ENCODE measurements at regions not wholly inside any gene's neighbourhood (a gene's known extent, or its start where the extent isn't known, plus 50 kb on each side); places are given as distances from the start of the nearest gene placed in this dataset.
"Not testable (repeated sequence)": the region's sequence is repeated elsewhere in the genome, so short reads cannot be mapped to it uniquely, and the experiment has no call there.

DNA sequence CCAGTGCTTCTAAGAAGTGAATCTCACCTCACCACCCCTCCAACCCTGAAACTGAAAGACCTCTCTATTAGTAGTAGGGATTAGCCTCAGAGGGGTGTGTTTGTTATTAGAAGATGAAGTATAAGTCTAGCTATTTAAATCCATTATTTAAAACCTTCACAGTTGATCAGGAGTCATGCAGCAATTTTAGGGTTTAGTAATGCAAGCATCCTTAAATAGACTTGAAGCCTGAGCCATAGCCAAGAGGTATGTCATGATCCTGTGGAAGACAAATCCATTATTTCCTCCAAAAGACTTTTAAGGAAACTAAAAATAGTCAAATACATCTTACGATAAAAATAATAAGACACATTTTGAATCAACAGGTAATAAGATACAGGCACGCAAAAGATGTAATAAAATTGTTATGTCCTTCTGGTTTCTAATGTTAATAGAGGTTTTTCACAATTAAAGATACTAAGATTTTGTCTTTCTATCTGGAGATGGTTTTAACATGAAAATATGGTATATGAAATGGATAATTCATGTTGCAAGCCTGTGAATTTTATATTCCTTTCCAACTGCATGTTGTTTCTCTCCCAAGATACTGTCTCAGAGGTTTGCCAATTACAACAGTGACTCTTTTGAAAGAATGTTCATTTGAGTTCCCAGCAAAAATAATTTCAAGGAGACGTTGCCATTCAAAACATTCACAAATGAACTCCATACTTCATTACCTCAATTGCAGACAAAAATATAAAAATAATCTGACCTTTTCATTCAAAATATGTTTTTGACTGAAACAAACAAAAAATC is 68.0 kb downstream of the LUZP4 start:
- DNase-seq (ENCODE audit: low read depth, low spot score) = no peak

- DNase-seq (ENCODE audit: low read depth, low spot score) = not testable (repeated sequence)
Measured at GRCh38 chrX:115359508-115359907, 70.0 kb downstream of the LUZP4 start.

DNA sequence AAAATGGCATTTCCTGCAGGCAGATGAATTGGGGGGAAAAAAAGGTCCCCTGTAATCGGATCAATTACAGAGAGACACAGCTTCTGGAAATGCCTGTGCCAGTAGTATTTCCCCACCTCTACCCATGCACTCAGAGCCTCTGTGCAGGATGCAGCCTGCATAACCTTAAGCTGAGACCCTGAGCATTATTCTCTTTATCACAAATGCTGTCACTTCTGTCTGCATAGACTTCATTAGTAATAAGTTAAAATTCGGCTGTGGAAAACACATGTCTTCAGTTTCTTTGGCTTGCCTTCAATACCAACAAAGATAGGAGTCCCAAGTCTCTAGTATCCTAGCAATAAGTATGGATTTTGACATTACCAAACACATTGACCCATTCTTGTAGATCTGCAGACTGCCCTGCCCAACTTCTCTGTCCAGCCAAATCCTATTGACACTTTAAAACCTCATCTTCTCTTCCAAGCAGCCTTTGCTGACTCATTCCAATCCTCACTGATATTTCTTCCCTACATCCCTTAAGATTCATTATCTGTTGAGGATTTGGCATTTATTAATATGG is 70.8 kb downstream of the LUZP4 start:
- DNase-seq (ENCODE audit: low read depth, low spot score) = no peak

DNA sequence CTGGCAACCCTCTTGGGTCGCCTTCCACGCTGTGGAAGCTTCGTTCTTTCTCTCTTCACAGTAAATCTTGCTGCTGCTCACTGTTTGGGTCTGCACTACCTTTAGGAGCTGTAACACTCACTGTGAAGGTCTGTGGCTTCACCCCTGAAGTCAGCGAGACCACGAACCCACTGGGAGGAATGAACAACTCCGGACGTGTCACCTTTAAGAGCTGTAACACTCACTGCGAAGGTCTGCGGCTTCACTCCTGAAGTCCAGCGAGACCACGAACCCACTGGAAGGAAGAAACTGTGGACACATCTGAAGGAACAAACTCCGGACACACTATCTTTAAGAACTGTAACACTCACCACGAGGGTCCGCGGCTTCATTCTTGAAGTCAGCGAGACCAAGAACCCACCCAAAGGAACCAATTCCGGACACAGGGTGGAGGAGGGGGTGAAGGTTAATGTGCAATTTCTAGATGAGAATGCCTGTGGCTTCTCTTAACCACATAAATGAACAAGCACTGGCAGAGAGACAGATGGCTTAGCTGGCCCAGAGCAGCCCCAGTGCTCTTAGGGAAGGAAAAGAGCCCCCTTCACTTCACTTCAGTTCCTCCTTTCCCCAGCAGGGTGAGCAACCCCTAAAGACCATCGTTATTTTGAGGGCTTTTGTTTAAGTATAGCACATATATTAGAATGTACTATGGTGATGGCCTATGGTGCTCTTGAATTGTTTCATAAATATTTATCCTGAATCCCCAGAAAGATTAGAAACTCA is 73.0 kb downstream of the LUZP4 start:
- DNase-seq (ENCODE audit: low read depth, low spot score) = no peak

DNA sequence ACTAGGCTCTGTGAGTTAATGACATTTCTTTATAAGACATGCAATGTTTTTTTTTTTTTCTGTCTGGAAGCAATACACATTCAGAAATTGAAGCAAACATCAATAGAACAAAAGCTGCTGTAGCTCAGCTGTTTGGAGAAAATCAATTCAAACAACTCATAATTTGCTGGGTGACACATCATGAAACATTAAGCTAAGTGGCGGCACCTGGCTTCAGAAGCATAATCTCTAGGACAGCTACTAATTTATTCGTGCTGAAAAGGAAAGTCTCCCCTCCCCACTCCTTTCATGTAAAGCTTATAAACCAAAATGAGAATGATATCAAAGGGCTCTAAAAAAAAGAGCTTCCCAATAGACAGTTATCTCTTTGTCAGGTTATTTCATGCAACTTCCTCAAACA is 73.9 kb downstream of the LUZP4 start:
- DNase-seq (ENCODE audit: low read depth, low spot score) = no peak

DNA sequence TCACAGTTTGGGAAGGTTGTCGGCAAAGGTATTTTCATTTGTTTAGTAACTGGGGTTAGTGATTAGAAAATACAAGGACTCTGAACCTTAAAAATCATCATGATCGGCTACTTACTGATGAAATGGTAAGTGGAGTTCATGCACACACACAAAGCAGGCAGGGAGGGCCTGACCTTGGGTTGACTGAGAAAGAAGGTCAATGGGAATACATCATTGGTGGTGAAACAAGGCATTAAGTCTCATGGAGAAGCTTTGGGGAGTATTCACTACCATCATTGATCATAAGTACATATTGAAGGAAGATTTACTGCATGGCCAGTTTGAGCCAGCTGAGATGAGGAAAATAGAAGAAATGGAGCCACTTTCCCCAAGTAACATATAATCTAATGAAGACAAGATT is 74.4 kb downstream of the LUZP4 start:
- no peak for DNase-seq (ENCODE audit: low read depth, low spot score)

DNA sequence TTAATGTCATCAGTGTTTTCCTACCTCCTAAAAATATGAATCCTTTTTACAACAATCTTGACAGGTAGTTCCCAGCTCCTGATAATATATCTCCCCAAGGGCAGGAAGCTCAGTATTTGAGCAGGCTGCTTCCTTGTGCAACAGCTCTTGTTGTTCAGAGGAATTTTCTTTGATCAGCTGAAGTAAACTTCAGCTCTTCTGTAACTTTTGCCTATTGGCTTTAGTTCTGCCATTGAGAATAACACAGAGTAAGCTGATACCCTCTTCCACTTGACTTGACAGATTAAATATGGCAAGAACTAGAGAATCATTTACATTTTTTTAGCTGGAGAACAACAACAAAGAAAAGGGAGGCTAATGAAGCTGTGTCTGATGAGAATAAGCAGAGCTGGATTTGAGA is 75.2 kb downstream of the LUZP4 start:
- no peak for DNase-seq (ENCODE audit: low read depth, low spot score)

DNA sequence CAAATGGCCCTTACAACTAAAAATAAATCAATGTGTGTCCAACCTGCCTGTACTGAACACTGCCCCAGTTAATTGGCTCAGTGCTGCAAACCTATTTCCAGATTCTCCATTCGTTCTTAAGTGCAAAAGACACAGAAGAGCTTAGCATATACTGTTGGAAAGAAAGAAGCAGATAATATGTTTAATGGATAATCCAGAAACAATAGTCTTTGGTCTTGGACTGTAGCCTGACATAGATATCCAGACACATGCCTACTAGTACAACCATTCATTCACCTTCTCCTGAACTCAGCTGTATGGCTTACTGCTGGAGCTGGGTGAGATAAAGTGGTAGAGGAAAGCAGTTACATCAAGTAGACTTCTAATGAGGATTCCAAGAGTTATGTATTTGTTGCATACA is 77.0 kb downstream of the LUZP4 start:
- DNase-seq (ENCODE audit: low read depth, low spot score) = no peak

DNA sequence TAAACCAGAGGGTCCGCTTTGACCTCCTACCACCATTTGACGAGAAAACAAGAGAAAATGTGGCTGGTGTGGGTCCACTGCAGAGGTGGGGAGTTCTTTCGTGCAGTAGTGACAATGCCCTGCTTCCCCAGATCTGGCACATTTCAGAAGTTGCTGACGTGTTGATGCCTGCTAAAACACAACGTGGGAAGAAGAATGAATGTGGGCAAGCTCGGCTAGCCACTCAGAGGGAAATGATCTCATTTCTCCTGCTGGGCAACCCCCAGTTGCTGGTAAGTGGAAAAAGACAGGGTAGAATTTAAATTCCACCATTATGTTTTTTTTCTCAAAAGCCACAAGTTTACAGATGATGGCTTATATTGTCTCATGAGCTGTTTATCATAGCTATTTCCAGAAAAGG is 77.9 kb downstream of the LUZP4 start:
- DNase-seq (ENCODE audit: low read depth, low spot score) = peak; percentile 33

GRCh38 chrX:115367951-115368350 is 78.4 kb downstream of the LUZP4 start:
- DNase-seq (ENCODE audit: low read depth, low spot score) = no peak

DNA sequence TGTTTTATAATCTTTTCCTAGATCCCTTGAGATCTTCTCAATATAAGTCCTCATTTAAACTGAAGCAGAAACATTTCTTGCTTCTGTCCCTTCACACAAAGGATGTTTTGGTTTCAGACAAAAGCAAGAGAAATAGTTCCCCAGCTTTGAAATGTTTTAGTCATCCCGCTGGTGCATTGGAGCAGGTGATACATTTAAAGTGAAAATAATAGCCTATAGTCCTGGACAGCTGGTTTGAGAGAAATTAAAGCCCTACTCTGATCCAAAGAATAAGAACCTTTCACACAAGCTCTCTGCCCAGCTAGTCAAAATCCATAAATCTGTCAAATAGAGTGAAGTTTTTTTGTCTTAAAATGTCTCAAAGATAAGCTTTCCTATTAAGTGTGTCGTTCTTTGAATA is 79.4 kb downstream of the LUZP4 start:
- no peak for DNase-seq (ENCODE audit: low read depth, low spot score)

- peak; percentile 12 for DNase-seq (ENCODE audit: low read depth, low spot score)
Measured at GRCh38 chrX:115372152-115372551, 82.6 kb downstream of the LUZP4 start.

DNA sequence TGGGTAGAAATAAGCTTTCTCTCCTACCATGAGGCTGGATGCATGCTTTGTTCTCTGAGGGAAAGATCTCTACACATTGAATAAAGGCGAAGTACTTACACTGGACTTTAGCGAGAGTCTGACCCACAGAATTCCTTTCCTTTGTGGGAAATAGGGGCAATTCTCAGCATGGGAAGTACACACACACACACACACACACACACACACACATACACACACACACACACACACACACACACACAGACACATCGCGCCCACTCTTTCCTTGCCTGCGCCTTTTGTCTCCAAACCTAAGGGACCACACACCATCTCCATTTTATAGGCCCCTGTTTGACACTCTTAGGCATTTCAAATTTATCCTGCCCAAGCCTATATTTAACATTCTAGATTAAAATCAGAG is 83.8 kb downstream of the LUZP4 start:
- DNase-seq (ENCODE audit: low read depth, low spot score) = no peak

GRCh38 chrX:115378471-115378870 is 89.0 kb downstream of the LUZP4 start:
- no peak for DNase-seq (ENCODE audit: low read depth, low spot score)

DNA sequence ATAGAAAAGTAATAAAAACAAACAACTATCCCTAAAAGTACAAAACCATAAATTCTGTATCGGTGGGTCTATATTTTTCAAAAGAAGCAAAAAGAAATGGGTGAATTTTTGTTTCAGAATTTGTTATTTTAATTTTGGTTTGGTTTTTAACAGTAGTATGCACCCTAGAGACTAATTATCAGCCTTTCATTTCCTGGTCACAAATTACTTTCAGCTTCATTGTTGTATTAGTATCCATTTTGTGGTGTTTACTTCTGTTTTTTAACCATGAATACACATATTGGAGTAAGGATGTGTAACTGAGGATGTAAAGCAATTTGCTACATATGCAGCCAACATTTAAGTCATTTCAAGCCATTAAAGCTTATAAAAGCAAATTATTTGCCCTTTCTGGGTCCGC is 97.8 kb downstream of the LUZP4 start:
- no peak for DNase-seq (ENCODE audit: low read depth, low spot score)

DNA sequence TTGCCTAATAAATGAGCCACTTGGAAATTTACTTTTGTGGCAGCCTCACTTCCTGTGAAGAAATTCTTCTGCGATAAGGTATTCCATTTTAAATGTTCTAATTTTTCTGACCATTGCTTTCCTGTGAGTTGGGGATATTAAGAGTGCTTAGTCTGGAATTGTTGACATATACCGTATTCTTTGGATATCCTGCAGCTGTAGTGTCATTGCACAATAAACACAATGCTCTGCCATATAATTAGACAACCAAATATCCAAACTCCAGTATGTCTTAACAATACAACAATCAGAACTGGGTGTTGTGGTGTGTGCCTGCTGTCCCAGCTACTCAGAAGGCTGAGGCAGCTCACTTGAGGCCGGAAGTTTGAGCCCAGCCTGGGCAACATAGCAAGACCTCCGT is 99.4 kb downstream of the LUZP4 start:
- no peak for DNase-seq (ENCODE audit: low read depth, low spot score)

DNA sequence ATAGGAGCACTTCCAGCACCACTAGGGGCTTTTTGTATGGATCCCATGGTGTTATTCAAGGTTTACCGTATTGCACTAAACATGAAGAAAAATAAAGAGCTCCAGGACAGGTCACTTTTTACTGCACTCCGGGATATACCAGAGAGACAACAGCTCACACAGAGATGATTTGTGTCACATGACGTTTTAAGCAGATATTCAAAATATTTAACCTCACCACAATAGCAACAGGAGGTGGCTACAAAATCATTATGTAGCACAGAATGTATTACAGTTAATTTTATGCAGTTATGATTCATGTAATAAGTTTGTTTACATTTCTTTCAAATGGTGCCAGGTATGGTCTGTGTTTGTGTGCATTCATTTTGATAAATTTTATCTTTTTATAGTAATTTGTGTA is 100.6 kb downstream of the LUZP4 start:
- no peak for DNase-seq (ENCODE audit: low read depth, low spot score)

GRCh38 chrX:115392031-115392430 is 102.5 kb downstream of the LUZP4 start:
- no peak for DNase-seq (ENCODE audit: low read depth, low spot score)

DNA sequence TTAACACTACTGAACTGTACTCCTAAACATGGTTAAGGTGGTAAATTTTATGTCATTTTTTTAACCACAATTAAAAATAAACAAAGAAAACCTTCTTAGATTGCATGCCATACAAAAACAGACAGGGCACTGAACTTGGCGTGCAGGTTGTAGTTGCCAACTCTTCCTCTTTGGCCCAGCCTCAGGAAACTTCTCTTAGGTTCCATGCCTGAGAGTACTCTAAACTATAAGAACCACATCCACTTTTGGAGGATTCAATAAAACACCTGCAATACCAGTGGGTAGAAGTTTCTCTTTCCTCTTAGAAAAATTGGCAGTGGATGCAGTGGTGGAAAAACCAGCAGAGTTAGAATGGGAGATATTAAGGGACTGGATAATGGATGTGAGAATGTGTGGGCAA is 103.4 kb downstream of the LUZP4 start:
- no peak for DNase-seq (ENCODE audit: low read depth, low spot score)

GRCh38 chrX:115393271-115393670 is 103.8 kb downstream of the LUZP4 start:
- no peak for DNase-seq (ENCODE audit: low read depth, low spot score)

GRCh38 chrX:115394806-115395205 is 105.3 kb downstream of the LUZP4 start:
- not testable (repeated sequence) for DNase-seq (ENCODE audit: low read depth, low spot score)

GRCh38 chrX:115399306-115399705 is 109.8 kb downstream of the LUZP4 start:
- DNase-seq (ENCODE audit: low read depth, low spot score) = no peak

DNA sequence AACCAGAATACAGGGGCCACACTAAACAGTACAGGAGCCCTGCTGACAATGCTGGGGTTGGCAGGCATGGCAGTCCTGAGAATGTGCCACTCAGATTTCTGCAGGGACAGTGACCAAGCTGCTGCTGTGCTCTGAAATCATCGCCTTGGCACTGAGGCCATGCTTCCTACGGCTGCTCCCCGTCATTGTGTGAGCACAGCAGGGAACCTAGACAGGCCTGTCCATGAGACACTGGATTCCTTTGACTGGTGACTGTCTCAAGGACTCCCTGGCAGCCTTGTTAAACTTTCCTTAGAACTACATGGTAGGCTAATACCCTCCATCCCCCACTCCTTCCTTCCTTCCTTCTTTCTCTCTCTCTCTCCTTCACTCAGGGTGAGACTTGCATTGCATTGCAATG is 111.4 kb downstream of the LUZP4 start:
- DNase-seq (ENCODE audit: low read depth, low spot score) = no peak
